Panc1 (cell line): ENCODE measurements at regions not wholly inside any gene's neighbourhood (a gene's known extent, or its start where the extent isn't known, plus 50 kb on each side); places are given as distances from the start of the nearest gene placed in this dataset.

Experiments used
- ATAC-seq: fragments of 200-7000 bp; cut with Tn5 transposase; 2 replicates; pipeline ENCODE4 v1.9.1; 2020; ENCODE audit warnings: mild to moderate bottlenecking, moderate library complexity
- BruUV-seq: library from RNA; stranded (reverse); fragments of 400-500 nt; replicated peaks from 2 replicates; lab custom pipeline; 2021; lab: Mats Ljungman, UMichigan
- CTCF ChIA-PET: fragments of 300-600 bp; sonication (Branson Sonifier 250); formaldehyde crosslinking; loops from one replicate; lab custom pipeline; 2022; ENCODE audit warnings: antibody characterized with exemption; lab: Charles Lee
- POLR2A ChIA-PET: fragments of 300-600 bp; sonication (Branson Sonifier 250); formaldehyde crosslinking; loops from one replicate; lab custom pipeline; 2022; ENCODE audit warnings: antibody characterized with exemption; lab: Charles Lee
- DNase-seq: peaks from one replicate; pipeline ENCODE4 v3.0.0-alpha.2; 2010; ENCODE audit warnings: low read depth, low spot score
- H3K27ac ChIP-seq: 2 replicates; pipeline ENCODE4 v1.5.1; 2011; ENCODE audit warnings: mild to moderate bottlenecking, low read length, inconsistent platforms
- H3K27me3 ChIP-seq: fragments of 200-500 bp; sonication (Bioruptor generic); 2 replicates; pipeline ENCODE4 v1.6.0; 2014; ENCODE audit warnings: low read length, inconsistent platforms; ENCODE audit not compliant: control insufficient read depth, insufficient read depth
- H3K36me3 ChIP-seq: fragments of 200-500 bp; sonication (Bioruptor generic); 2 replicates; pipeline ENCODE4 v1.5.1; 2014; ENCODE audit warnings: inconsistent platforms, mild to moderate bottlenecking, low read length, moderate library complexity; ENCODE audit not compliant: control insufficient read depth, insufficient read depth
- H3K4me1 ChIP-seq: 2 replicates; pipeline ENCODE4 v1.5.1; 2011; ENCODE audit warnings: inconsistent platforms, mild to moderate bottlenecking, low read length, moderate library complexity; ENCODE audit not compliant: control insufficient read depth, insufficient read depth
- H3K4me3 ChIP-seq, 2 experiments: 2 replicates each; pipeline ENCODE4 v1.5.1; 2011 to 2012; ENCODE audit warnings: low read depth in 2 of 2, low read length in 2 of 2, mild to moderate bottlenecking in 2 of 2, inconsistent platforms in 1 of 2, moderate library complexity in 1 of 2
- H3K9me3 ChIP-seq: fragments of 200-500 bp; sonication (Bioruptor generic); 2 replicates; pipeline ENCODE4 v1.5.1; 2014; ENCODE audit warnings: low read depth, mild to moderate bottlenecking, inconsistent platforms, low read length, moderate library complexity; ENCODE audit not compliant: control insufficient read depth, insufficient read depth
- CTCF ChIP-seq: fragments of 450-650 bp; IDR thresholded peaks from 2 replicates; pipeline ENCODE4 v1.5.1; 2017; ENCODE audit warnings: mild to moderate bottlenecking
- POLR2AphosphoS5 ChIP-seq: IDR thresholded peaks from 2 replicates; pipeline ENCODE4 v1.6.1; 2012; ENCODE audit warnings: mild to moderate bottlenecking, low read depth, low read length, moderate library complexity
- REST ChIP-seq, 2 experiments: IDR thresholded peaks; 2 replicates each; pipeline ENCODE4 v1.6.1; 2011 to 2012; ENCODE audit warnings: low read depth in 2 of 2, control low read depth in 1 of 2, low read length in 1 of 2, mild to moderate bottlenecking in 1 of 2, moderate library complexity in 1 of 2; ENCODE audit not compliant: insufficient read depth in 1 of 2
- SIN3A ChIP-seq: IDR thresholded peaks from 2 replicates; pipeline ENCODE4 v1.6.1; 2012; ENCODE audit warnings: low read depth, mild to moderate bottlenecking, low read length, moderate library complexity, borderline replicate concordance; ENCODE audit not compliant: insufficient read depth
- TCF7L2 ChIP-seq: IDR thresholded peaks from 2 replicates; pipeline ENCODE4 v1.6.1; 2011; ENCODE audit warnings: mild to moderate bottlenecking, low read depth, low read length, inconsistent platforms
- in situ Hi-C: cut with HindIII; loops from 2 replicates; pipeline ENCODE4 v1.10.0; 2016; ENCODE audit warnings: low sequenced_read_pairs, low pct_unique_long_range_greater_than_20kb
- intact Hi-C: fragments of 100-400 bp; cut with micrococcal nuclease; formaldehyde crosslinking; loops from one replicate; pipeline ENCODE4 v1.10.0; 2022; ENCODE audit not compliant: unreplicated experiment

- no TSS peak for BruUV-seq
- DNase-seq (no peak), ATAC-seq (no peak)
- CTCF ChIA-PET: no interaction called here
- intact Hi-C loops (no loop called here), in situ Hi-C loops (no loop called here)
- Histone ChIP-seq H3K9me3 (no peaks in the 10 kb centered on the region), H3K27me3 (no peaks in the 10 kb centered on the region), H3K36me3 (no peaks in the 10 kb centered on the region), H3K4me3 (no peak overlapping the region), H3K27ac (no peak overlapping the region), H3K4me1 (no peaks in the 10 kb centered on the region)
- TF ChIP-seq TCF7L2: no peak
- TF ChIP-seq POLR2AphosphoS5: no peak
- no peak for TF ChIP-seq REST (IDR thresholded peaks at IDR 0.05; ENCODE audit: insufficient read depth in 1 of 2, low read depth in 2 of 2, low read length in 1 of 2)
- no peak for TF ChIP-seq CTCF
- no peak for TF ChIP-seq SIN3A
- POLR2A ChIA-PET: no interaction called here
These were observed 295.2 kb upstream of the AGA start for GRCh38 chr4:177737387-177737940.

GRCh38 chr4:177740563-177740962 lies 298.3 kb upstream of the AGA start:
- DNase-seq: no peak
- no peak for ATAC-seq

More at GRCh38 chr4:177740563-177740962, 298.3 kb upstream of the AGA start:
- H3K9me3 ChIP-seq: no peaks in the 10 kb centered on the region
- H3K4me1 ChIP-seq: no peaks in the 10 kb centered on the region
- H3K27me3 ChIP-seq: no peaks in the 10 kb centered on the region
- intact Hi-C loops (no loop called here), in situ Hi-C loops (no loop called here)
- ChIA-PET CTCF (no interaction called here), POLR2A (no interaction called here)
- BruUV-seq: no TSS peak
- TF ChIP-seq CTCF (no peak), POLR2AphosphoS5 (no peak), SIN3A (no peak), TCF7L2 (no peak), REST (IDR thresholded peaks at IDR 0.05; ENCODE audit: insufficient read depth in 1 of 2, low read depth in 2 of 2, low read length in 1 of 2) (no peak)
- H3K36me3 ChIP-seq: no peaks in the 10 kb centered on the region
- no peak overlapping the region for H3K27ac ChIP-seq
- no peak overlapping the region for H3K4me3 ChIP-seq
